AG04449 (cell line): ENCODE measurements at regions not wholly inside any gene's neighbourhood (a gene's known extent, or its start where the extent isn't known, plus 50 kb on each side); places are given as distances from the start of the nearest gene placed in this dataset.

Source experiments
- CTCF ChIA-PET: fragments of 350-600 bp; formaldehyde crosslinking; extraction: SDS; loops from one replicate; lab custom pipeline; 2021; ENCODE audit warnings: antibody characterized with exemption; lab: Yijun Ruan, JAX
- POLR2A ChIA-PET: fragments of 400-600, 350-600 bp; formaldehyde crosslinking; extraction: SDS; loops from one replicate; lab custom pipeline; 2020; ENCODE audit warnings: antibody characterized with exemption, inconsistent platforms; lab: Yijun Ruan, JAX
- DNase-seq: peaks from one replicate; pipeline ENCODE4 v3.0.0-alpha.2; 2010; ENCODE audit warnings: low read depth, low spot score
- H3K4me3 ChIP-seq: 2 replicates; pipeline ENCODE4 v1.5.1; 2011; ENCODE audit warnings: low read depth, mild to moderate bottlenecking, control low read depth, low read length
- CTCF ChIP-seq: IDR thresholded peaks from one replicate; pipeline ENCODE4 v1.5.1; 2011; ENCODE audit warnings: mild to moderate bottlenecking, moderate library complexity, low read length, control low read depth, inconsistent platforms; ENCODE audit not compliant: insufficient read depth; ENCODE audit errors: missing control alignments

- no peak overlapping the region for H3K4me3 ChIP-seq
- ChIA-PET CTCF (interaction anchor here (0.8 kb wide), 1 partner anchor 37 kb away, joined by 3 read pairs; no protein-coding TSS in a partner anchor), POLR2A (interaction anchor here (0.6 to 2.2 kb wide), 4 partner anchors 10 to 68 kb away, joined by 3 to 8 read pairs (median 4); no protein-coding TSS in a partner anchor)
- TF ChIP-seq CTCF = no peak
- DNase-seq = no peak
Observed at GRCh38 chr2:120614901-120615300, 120.8 kb upstream of the GLI2 start.

DNA sequence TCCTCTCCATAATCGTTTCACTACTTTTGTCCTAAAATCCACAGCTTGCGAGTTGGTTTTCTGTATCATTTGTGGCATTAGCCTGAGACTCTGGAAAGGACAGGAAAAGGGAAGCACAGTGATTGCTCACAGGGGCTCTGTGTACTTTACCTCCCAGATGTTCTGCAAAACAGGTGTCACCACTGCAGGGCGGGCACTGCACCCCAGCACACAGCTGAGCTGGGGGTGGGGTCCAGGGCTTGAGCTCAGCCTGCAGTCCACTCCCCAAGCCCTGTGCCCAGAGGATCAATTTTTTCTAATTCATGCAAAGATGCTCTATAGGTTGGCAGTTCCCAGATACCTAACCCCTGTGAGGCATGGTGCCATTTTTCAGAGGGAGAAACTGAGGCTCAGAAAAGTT is 119.4 kb upstream of the GLI2 start:
- POLR2A ChIA-PET = no interaction called here
- no peak overlapping the region for H3K4me3 ChIP-seq
- CTCF ChIA-PET = interaction anchor here (0.9 to 1.2 kb wide), 3 partner anchors 18 to 273 kb away, joined by 3 to 4 read pairs (median 3); no protein-coding TSS in a partner anchor
- no peak for TF ChIP-seq CTCF
- no peak for DNase-seq

- POLR2A ChIA-PET = no interaction called here
- no peak for TF ChIP-seq CTCF
Observed at GRCh38 chr2:120617055-120617454, 118.6 kb upstream of the GLI2 start.

GRCh38 chr2:120618830-120619229 is 116.8 kb upstream of the GLI2 start:
- no peak overlapping the region for H3K4me3 ChIP-seq
- ChIA-PET POLR2A (no interaction called here), CTCF (interaction anchor here (1.0 to 2.5 kb wide), 4 partner anchors 12 to 276 kb away, joined by 3 to 8 read pairs (median 6); no protein-coding TSS in a partner anchor)
- no peak for DNase-seq
- TF ChIP-seq CTCF = no peak

More at GRCh38 chr2:120617055-120617454, 118.6 kb upstream of the GLI2 start:
- no peak overlapping the region for H3K4me3 ChIP-seq
- CTCF ChIA-PET = no interaction called here
- no peak for DNase-seq

GRCh38 chr2:120619579-120619978 is 116.1 kb upstream of the GLI2 start:
- POLR2A ChIA-PET = interaction anchor here (0.6 kb wide), 1 partner anchor 271 kb away, joined by 5 read pairs; no protein-coding TSS in a partner anchor
- no peak for DNase-seq
- no peak for TF ChIP-seq CTCF
- CTCF ChIA-PET = interaction anchor here (1.0 to 2.5 kb wide), 5 partner anchors 12 to 277 kb away, joined by 3 to 8 read pairs (median 4); no protein-coding TSS in a partner anchor
- no peak overlapping the region for H3K4me3 ChIP-seq

DNA sequence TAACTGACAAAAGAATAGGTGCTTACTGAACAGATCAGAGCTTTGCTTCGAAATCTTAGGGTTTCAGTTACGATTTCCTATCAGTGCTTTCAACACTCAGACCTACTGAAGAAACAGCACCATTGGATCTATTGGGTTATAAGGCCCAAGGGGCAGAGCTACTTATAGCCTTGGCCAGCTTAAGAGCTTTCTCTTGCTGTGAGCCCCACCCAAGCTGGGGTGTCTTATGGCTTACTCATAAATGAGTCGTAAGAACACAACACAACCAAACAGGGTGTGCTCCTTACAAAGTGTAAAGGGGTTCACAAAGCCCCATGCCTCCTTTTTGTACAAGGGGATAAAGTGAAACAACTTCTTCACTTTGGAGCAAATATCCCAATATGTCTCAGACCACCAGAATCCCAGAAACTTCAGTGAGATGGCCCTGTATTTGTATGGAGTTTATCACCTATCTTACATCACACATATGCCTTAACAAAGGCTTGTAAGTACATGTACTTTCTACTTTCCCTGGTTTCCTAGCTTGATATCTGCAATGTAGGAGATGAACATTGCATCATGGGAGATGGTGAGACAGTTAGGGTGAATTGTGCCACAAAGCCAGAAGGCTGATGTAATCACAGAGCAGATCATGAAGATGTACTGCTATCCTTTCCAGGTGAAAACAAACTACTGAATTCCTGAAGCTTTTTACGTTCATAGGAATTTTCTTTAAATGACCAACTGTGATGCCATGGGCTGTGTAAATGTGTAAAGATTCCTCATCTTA is 115.5 kb upstream of the GLI2 start:
- no peak overlapping the region for H3K4me3 ChIP-seq
- no peak for DNase-seq
- no peak for TF ChIP-seq CTCF
- POLR2A ChIA-PET = interaction anchor here (0.6 kb wide), 1 partner anchor 272 kb away, joined by 5 read pairs; no protein-coding TSS in a partner anchor
- CTCF ChIA-PET = interaction anchor here (1.0 to 2.5 kb wide), 6 partner anchors 9 to 277 kb away, joined by 3 to 8 read pairs (median 4); no protein-coding TSS in a partner anchor
